GM19043 (cell line): ENCODE measurements at regions not wholly inside any gene's neighbourhood (a gene's known extent, or its start where the extent isn't known, plus 50 kb on each side); places are given as distances from the start of the nearest gene placed in this dataset.

Experiments used
- ATAC-seq: cut with Tn5 transposase; IDR thresholded peaks from one replicate; pipeline ENCODE4 v1.9.1; 2021; ENCODE audit warnings: low read depth; ENCODE audit not compliant: unreplicated experiment

DNA sequence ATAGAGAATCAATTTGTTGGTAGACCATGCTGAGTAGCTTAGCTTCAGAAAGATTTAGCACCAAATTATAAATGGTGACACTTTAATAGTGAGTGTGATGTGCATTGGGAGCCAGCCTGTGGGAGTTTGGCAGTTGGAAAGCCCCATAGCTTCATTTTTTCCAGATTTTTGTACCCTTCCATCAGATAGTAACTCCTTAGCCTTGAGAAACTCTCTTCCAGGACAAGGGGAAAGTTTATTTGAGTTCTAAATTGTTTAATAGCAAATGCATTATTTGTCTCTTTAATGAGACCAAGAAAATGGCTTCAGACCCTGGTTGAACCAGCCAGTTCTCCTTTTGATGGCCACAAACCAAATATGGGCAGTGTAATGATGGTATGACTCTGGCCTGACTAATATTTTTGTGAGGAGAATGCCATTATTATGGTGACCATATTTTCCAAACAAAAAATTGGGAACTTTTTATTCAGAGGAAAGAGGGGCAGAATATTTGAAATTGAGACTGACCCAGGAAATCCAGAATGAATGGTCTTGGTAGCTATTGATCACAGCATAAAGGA lies 49.8 kb downstream of the PLCE1 start:
- ATAC-seq = no peak

GRCh38 chr10:94046098-94046497 lies 52.4 kb downstream of the PLCE1 start:
- ATAC-seq = no peak

- no peak for ATAC-seq
These were observed 53.6 kb downstream of the PLCE1 start for GRCh38 chr10:94047293-94047692.

DNA sequence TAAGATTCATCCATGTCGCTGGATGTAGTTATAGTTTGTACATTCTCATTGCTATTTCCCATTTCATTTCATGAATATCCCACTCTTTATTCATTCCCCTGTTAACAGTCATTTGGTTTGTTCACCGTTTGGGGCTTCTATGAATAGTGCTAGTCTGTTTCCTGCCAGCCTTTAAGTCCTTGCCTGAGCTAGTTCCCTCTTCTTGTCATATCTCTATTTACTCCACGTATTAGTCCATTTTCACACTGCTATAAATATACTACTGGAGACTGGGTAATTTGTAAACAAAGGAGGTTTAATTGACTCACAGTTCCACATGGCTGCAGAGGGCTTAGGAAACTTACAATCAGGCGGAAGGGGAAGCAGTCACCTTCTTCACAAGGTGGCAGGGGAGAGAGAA lies 56.2 kb downstream of the PLCE1 start:
- ATAC-seq = no peak

DNA sequence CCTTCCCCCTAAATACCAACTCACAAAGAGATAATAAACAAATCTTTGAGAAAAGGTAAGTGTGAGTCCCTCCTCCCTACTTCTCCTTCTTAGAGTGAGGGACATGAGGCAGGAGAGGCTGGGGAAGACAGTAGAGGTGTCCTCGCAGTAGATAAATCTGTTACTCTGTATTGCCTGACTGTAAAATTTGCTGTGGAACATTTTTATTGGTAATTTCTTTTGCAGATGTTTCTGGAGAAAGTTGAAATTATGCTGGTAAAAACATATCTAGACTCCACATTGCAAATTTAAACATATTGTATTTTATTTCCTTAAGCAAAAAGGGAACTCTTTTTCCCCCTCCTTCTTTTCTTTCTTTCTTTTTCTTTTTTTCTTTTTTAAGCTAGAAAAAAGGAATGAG lies 58.5 kb downstream of the PLCE1 start:
- ATAC-seq = no peak

DNA sequence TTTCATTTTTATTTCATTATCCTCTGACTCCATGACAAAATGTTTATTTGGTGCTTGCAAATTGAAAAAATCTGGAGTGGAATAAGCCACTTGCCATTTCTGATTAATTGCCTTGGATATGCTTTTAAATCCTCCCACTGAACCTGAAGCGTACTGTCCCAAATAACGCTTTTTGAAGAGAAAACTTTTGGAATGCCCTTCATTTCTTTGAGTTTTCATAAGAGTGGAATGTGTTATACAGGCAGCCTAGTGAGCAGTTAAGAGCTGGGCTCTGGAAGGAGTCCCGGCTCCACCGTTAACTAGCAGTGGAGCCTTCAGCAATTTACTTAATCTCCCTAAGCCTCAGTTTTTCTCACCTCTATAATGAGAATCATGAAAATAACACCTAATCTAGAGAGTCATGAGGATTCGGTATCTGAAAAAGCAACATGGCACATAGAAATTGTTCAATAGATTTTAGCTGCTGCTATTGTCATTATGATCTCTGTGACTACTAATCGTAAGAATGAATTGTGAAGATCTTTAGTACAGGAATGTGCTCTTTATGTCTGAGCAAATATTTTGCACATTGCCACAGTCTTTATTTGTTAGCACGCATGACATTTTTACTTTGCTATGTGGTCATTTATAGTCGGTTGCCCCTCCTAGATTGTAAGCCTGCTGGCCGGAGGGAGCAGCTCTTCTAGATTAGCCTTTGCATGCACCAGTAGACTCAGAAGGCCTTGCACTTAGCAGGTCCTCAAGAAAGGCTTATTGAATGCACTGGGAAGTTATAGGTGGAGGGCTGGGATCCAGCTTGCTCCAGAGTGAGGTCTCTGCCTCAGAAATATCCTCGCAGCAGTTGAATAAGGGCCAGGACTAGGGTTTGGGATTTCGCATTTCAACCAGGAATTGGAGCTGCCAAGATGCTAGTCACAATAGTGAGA lies 59.4 kb downstream of the PLCE1 start:
- ATAC-seq = no peak

- ATAC-seq = no peak
These were observed 65.6 kb downstream of the PLCE1 start for GRCh38 chr10:94059178-94059883.

DNA sequence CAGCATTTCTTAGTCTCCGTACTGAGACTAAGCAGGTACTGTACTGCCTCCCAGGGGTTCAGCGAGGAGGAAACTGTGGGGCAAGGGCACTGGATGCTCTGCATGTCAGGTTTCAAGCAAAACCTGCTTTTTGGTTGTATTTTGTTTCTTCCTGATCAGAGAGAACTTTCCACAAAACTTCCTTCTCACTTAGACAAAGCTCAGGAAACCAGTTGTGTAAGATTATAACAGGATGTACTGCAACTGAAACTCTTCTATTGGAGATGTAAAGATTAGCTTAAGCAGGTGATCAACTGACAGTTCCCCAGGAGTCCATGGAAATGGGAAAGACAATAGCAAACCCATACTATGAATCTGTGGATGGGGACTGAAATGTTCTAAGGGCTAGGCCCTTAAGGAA lies 67.3 kb downstream of the PLCE1 start:
- no peak for ATAC-seq

- no peak for ATAC-seq
These were observed 68.9 kb downstream of the PLCE1 start for GRCh38 chr10:94062611-94063010.

GRCh38 chr10:94065362-94065761 lies 71.6 kb downstream of the PLCE1 start:
- ATAC-seq = no peak

GRCh38 chr10:94065787-94066186 lies 72.1 kb downstream of the PLCE1 start:
- ATAC-seq = no peak

- ATAC-seq = no peak
These were observed 72.7 kb downstream of the PLCE1 start for GRCh38 chr10:94066411-94066810.

DNA sequence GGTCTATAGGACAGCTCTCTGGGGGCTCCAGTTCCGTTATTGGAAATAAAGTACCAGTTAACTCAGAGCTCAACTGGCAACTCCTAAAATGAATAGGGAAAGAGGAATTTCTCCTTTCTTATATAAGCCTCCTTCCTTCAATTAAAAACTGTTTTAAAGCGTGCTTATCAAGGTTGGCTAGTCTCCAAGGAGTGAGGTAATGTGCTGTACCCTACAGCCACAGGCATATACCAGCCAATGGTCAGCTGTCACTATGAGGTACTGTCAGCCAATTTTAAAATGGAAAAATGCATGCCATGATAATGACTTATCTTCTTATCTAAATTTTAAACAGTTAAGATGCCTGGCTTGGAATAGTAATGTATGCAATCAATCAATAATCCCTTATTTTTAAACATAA lies 76.2 kb downstream of the PLCE1 start:
- ATAC-seq = no peak

DNA sequence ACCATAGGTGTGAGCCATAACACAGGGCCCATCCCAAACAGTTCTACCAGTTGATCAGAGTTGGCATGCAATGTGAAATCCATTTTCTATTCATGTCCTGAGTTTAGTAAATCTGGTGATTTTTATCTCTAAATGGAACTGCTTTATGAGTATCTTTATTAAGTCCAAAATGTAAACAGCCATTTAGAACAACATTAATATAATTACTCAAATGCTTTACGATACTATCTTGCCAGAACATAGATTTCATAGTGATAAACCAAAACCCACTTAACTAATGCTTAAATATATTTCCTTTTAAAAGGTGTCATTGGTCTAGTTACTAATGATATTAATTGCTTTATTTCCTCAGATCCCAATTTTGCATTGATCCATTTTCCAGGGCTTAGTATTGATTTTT lies 80.7 kb downstream of the PLCE1 start:
- ATAC-seq = no peak

GRCh38 chr10:94075506-94075905 lies 81.8 kb downstream of the PLCE1 start:
- no peak for ATAC-seq

- no peak for ATAC-seq
These were observed 82.7 kb downstream of the PLCE1 start for GRCh38 chr10:94076325-94076841.

GRCh38 chr10:94077042-94077441 lies 83.3 kb downstream of the PLCE1 start:
- no peak for ATAC-seq

DNA sequence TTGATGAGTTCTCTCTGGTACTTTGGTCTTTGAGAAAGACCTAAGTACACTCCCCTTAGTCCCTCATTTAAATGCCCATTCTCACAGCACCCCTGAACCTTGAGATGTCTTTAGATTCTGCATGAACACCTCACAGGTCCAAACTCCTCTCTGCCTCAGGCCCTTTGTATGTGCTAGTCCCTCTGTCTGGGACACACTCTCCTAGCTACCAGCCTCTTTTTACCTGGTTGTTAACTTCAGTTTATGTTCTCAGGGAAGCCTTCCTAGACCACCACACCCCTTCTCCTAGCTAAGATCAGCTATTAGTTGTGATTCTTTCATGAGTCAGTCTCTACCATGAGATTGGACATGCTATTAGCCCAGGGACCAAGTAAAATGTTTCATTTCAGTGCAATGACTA lies 86.4 kb downstream of the PLCE1 start:
- no peak for ATAC-seq

GRCh38 chr10:94083662-94084265 lies 90.0 kb downstream of the PLCE1 start:
- no peak for ATAC-seq

DNA sequence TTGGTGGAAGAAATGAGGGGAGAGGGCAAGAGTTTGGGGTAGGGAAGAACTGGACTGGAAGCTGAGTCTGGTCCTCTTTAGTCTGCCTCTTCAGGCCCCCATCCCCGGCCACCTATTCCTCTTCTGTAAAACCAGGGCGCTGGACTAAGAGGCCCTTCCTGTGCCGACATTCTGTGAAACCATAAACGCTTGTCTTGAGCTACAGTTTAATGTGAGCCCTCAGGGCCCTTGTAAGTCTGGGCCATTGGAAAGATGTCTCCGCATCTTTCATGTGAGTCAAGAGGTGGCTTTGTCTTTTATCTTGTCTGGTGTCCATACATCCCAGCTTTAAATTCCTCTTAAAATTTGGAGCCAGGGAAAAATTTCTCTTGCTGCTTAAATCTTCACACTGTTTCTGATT lies 90.6 kb downstream of the PLCE1 start:
- ATAC-seq = no peak

- no peak for ATAC-seq
These were observed 91.6 kb downstream of the PLCE1 start for GRCh38 chr10:94085288-94085687.
